ENCODE measurements at regions not wholly inside any gene's neighbourhood (a gene's known extent, or its start where the extent isn't known, plus 50 kb on each side); places are given as distances from the start of the nearest gene placed in this dataset.

DNA sequence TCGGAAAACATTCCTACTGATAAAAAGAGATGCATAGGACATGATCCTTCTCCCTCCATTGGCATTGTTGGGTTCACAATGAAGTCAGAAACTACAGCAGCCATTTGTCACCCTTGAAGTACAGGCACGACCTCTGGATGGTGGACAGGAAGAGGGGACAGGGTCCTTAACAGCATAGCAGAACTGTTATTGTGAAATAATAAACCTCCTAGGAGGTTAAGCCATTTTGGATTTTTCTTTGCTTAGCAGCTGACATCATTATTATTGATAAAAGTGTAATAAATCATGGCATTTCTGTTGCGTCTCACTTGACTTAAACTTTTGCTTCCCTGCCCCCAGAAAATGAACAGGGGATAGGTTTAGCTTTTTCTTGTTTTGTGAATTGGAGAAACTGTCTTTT is 134.3 kb upstream of the SASH1 start:
- no peak overlapping the region for H3K4me3 ChIP-seq (ENCODE audit: low read length in 2 of 2)
- H3K27me3 ChIP-seq (ENCODE audit: control insufficient read depth in 2 of 2, insufficient read depth in 2 of 2, low read length in 2 of 2) = no peaks in the 10 kb centered on the region
- H3K36me3 ChIP-seq (ENCODE audit: control insufficient read depth in 2 of 2, insufficient read depth in 2 of 2, low read length in 2 of 2) = no peaks in the 10 kb centered on the region
- H3K4me1 ChIP-seq (ENCODE audit: control insufficient read depth in 2 of 2, insufficient read depth in 2 of 2, low read length in 2 of 2) = no peaks in the 10 kb centered on the region
- H3K9me3 ChIP-seq (ENCODE audit: control insufficient read depth in 2 of 2, low read length in 2 of 2) = no peaks in the 10 kb centered on the region
- no peak overlapping the region for H3K9ac ChIP-seq (ENCODE audit: low read depth in 1 of 2, low read length in 2 of 2)
- no peak overlapping the region for H3K27ac ChIP-seq (ENCODE audit: low read depth in 2 of 2, low read length in 2 of 2)

- no peaks in the 10 kb centered on the region for H3K27me3 ChIP-seq (ENCODE audit: control insufficient read depth in 2 of 2, insufficient read depth in 2 of 2, low read length in 2 of 2)
These were observed 130.8 kb upstream of the SASH1 start for GRCh38 chr6:148211777-148212324.

DNA sequence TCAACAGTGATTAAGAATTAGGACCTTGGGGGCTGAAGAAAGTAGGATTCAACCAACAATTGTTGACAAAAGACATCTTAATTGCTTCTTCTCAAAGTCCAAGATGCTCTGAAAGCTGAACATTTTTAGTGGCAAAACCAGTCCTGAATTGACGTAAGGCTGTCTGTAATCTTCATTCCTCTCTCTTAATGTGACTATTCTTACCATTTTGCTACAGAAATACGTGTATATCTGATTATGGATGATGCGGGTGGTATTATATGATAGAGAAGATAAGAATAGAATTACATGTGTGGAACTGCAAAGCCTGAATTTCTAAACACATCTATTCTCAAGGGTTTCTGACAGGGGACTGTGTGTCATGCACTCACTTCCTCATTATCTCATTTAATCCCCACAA is 130.3 kb upstream of the SASH1 start:
- no peaks in the 10 kb centered on the region for H3K9me3 ChIP-seq (ENCODE audit: control insufficient read depth in 2 of 2, low read length in 2 of 2)
- H3K9ac ChIP-seq (ENCODE audit: low read depth in 1 of 2, low read length in 2 of 2) = no peak overlapping the region
- no peaks in the 10 kb centered on the region for H3K4me1 ChIP-seq (ENCODE audit: control insufficient read depth in 2 of 2, insufficient read depth in 2 of 2, low read length in 2 of 2)
- H3K27me3 ChIP-seq (ENCODE audit: control insufficient read depth in 2 of 2, insufficient read depth in 2 of 2, low read length in 2 of 2) = no peaks in the 10 kb centered on the region
- no peak overlapping the region for H3K4me3 ChIP-seq (ENCODE audit: low read length in 2 of 2)
- no peak overlapping the region for H3K27ac ChIP-seq (ENCODE audit: low read depth in 2 of 2, low read length in 2 of 2)
- no peaks in the 10 kb centered on the region for H3K36me3 ChIP-seq (ENCODE audit: control insufficient read depth in 2 of 2, insufficient read depth in 2 of 2, low read length in 2 of 2)

More at GRCh38 chr6:148211777-148212324, 130.8 kb upstream of the SASH1 start:
- Histone ChIP-seq H3K4me1 (ENCODE audit: control insufficient read depth in 2 of 2, insufficient read depth in 2 of 2, low read length in 2 of 2) (no peaks in the 10 kb centered on the region), H3K9ac (ENCODE audit: low read depth in 1 of 2, low read length in 2 of 2) (no peak overlapping the region), H3K36me3 (ENCODE audit: control insufficient read depth in 2 of 2, insufficient read depth in 2 of 2, low read length in 2 of 2) (no peaks in the 10 kb centered on the region), H3K4me3 (ENCODE audit: low read length in 2 of 2) (no peak overlapping the region), H3K27ac (ENCODE audit: low read depth in 2 of 2, low read length in 2 of 2) (no peak overlapping the region), H3K9me3 (ENCODE audit: control insufficient read depth in 2 of 2, low read length in 2 of 2) (no peaks in the 10 kb centered on the region)

- Histone ChIP-seq H3K4me3 (ENCODE audit: low read length in 2 of 2) (no peak overlapping the region), H3K27ac (ENCODE audit: low read depth in 2 of 2, low read length in 2 of 2) (no peak overlapping the region), H3K27me3 (ENCODE audit: control insufficient read depth in 2 of 2, insufficient read depth in 2 of 2, low read length in 2 of 2) (no peaks in the 10 kb centered on the region), H3K4me1 (ENCODE audit: control insufficient read depth in 2 of 2, insufficient read depth in 2 of 2, low read length in 2 of 2) (no peaks in the 10 kb centered on the region), H3K9ac (ENCODE audit: low read depth in 1 of 2, low read length in 2 of 2) (no peak overlapping the region), H3K36me3 (ENCODE audit: control insufficient read depth in 2 of 2, insufficient read depth in 2 of 2, low read length in 2 of 2) (no peaks in the 10 kb centered on the region), H3K9me3 (ENCODE audit: control insufficient read depth in 2 of 2, low read length in 2 of 2) (no peaks in the 10 kb centered on the region)
These were observed 129.3 kb upstream of the SASH1 start for GRCh38 chr6:148213366-148213765.

GRCh38 chr6:148214667-148215066 is 128.0 kb upstream of the SASH1 start:
- no peak overlapping the region for H3K4me3 ChIP-seq (ENCODE audit: low read length in 2 of 2)
- H3K27ac ChIP-seq (ENCODE audit: low read depth in 2 of 2, low read length in 2 of 2) = no peak overlapping the region
- H3K9ac ChIP-seq (ENCODE audit: low read depth in 1 of 2, low read length in 2 of 2) = no peak overlapping the region
- H3K36me3 ChIP-seq (ENCODE audit: control insufficient read depth in 2 of 2, insufficient read depth in 2 of 2, low read length in 2 of 2) = no peaks in the 10 kb centered on the region
- no peaks in the 10 kb centered on the region for H3K4me1 ChIP-seq (ENCODE audit: control insufficient read depth in 2 of 2, insufficient read depth in 2 of 2, low read length in 2 of 2)
- no peaks in the 10 kb centered on the region for H3K27me3 ChIP-seq (ENCODE audit: control insufficient read depth in 2 of 2, insufficient read depth in 2 of 2, low read length in 2 of 2)
- no peaks in the 10 kb centered on the region for H3K9me3 ChIP-seq (ENCODE audit: control insufficient read depth in 2 of 2, low read length in 2 of 2)

GRCh38 chr6:148217051-148217450 is 125.6 kb upstream of the SASH1 start:
- no peaks in the 10 kb centered on the region for H3K4me1 ChIP-seq (ENCODE audit: control insufficient read depth in 2 of 2, insufficient read depth in 2 of 2, low read length in 2 of 2)
- H3K9me3 ChIP-seq (ENCODE audit: control insufficient read depth in 2 of 2, low read length in 2 of 2) = no peaks in the 10 kb centered on the region

DNA sequence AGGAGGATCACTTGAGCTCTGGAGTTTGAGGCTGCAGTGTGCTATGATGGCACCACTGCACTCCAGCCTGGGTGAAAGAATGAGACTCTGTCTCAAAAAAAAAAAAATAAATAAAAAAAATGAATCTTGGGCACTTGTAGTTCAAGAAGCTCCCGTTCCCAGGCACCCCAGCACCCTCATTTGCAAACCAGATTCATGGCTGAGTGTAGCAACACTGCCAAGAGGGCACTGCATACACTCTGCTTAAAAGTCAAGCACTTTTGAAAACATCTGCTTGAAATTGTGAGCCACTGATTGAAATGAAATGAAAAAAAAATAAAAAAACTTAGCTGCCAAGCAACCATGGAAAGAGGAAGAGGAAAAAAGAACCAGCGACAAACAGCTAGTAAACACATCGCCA is 124.7 kb upstream of the SASH1 start:
- no peaks in the 10 kb centered on the region for H3K27me3 ChIP-seq (ENCODE audit: control insufficient read depth in 2 of 2, insufficient read depth in 2 of 2, low read length in 2 of 2)
- no peak overlapping the region for H3K27ac ChIP-seq (ENCODE audit: low read depth in 2 of 2, low read length in 2 of 2)
- no peaks in the 10 kb centered on the region for H3K9me3 ChIP-seq (ENCODE audit: control insufficient read depth in 2 of 2, low read length in 2 of 2)
- H3K4me3 ChIP-seq (ENCODE audit: low read length in 2 of 2) = no peak overlapping the region
- no peaks in the 10 kb centered on the region for H3K4me1 ChIP-seq (ENCODE audit: control insufficient read depth in 2 of 2, insufficient read depth in 2 of 2, low read length in 2 of 2)
- H3K36me3 ChIP-seq (ENCODE audit: control insufficient read depth in 2 of 2, insufficient read depth in 2 of 2, low read length in 2 of 2) = no peaks in the 10 kb centered on the region
- H3K9ac ChIP-seq (ENCODE audit: low read depth in 1 of 2, low read length in 2 of 2) = no peak overlapping the region

More at GRCh38 chr6:148217051-148217450, 125.6 kb upstream of the SASH1 start:
- Histone ChIP-seq H3K27me3 (ENCODE audit: control insufficient read depth in 2 of 2, insufficient read depth in 2 of 2, low read length in 2 of 2) (no peaks in the 10 kb centered on the region), H3K27ac (ENCODE audit: low read depth in 2 of 2, low read length in 2 of 2) (no peak overlapping the region), H3K36me3 (ENCODE audit: control insufficient read depth in 2 of 2, insufficient read depth in 2 of 2, low read length in 2 of 2) (no peaks in the 10 kb centered on the region), H3K9ac (ENCODE audit: low read depth in 1 of 2, low read length in 2 of 2) (no peak overlapping the region), H3K4me3 (ENCODE audit: low read length in 2 of 2) (no peak overlapping the region)

DNA sequence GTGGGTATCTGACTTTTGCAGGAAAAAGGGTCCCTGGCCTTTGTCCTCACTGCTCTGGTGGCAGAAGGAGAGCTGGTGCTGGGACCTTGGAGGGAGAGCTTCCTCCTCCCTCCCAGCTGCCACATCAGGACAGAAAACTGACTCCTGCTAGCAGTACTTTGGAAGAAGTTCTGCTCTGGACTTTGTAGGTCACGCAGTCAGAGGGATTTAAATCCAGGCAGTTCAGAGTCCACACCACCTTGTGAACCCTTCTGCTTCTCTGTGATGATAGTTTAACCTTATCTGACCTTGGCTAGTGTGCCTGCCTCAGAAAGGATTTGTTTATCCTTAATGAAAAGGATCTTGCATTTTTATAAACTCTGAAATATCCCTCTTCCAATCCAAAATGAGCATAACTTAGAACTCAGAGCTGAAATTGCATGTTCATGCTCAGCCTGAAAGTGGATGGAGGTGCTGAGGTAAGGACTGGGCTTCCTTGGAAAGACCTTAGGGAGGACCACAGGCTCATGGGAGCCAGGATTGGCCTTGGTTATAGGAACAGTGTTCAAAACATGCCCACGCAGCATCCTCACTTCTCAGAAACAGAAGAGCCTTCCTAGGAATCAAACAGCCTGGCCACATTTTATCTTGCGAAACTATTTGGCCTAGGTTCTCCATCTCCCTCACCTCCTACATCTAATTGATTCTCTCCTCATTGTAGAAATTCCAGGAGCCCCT is 123.9 kb upstream of the SASH1 start:
- no peak overlapping the region for H3K27ac ChIP-seq (ENCODE audit: low read depth in 2 of 2, low read length in 2 of 2)

GRCh38 chr6:148221196-148221979 is 121.2 kb upstream of the SASH1 start:
- Histone ChIP-seq H3K27ac (ENCODE audit: low read depth in 2 of 2, low read length in 2 of 2) (no peak overlapping the region), H3K9me3 (ENCODE audit: control insufficient read depth in 2 of 2, low read length in 2 of 2) (no peaks in the 10 kb centered on the region), H3K9ac (ENCODE audit: low read depth in 1 of 2, low read length in 2 of 2) (no peak overlapping the region)

More for the DNA sequence above, 123.9 kb upstream of the SASH1 start:
- Histone ChIP-seq H3K4me1 (ENCODE audit: control insufficient read depth in 2 of 2, insufficient read depth in 2 of 2, low read length in 2 of 2) (no peaks in the 10 kb centered on the region), H3K9ac (ENCODE audit: low read depth in 1 of 2, low read length in 2 of 2) (no peak overlapping the region), H3K4me3 (ENCODE audit: low read length in 2 of 2) (no peak overlapping the region), H3K27me3 (ENCODE audit: control insufficient read depth in 2 of 2, insufficient read depth in 2 of 2, low read length in 2 of 2) (no peaks in the 10 kb centered on the region), H3K36me3 (ENCODE audit: control insufficient read depth in 2 of 2, insufficient read depth in 2 of 2, low read length in 2 of 2) (no peaks in the 10 kb centered on the region), H3K9me3 (ENCODE audit: control insufficient read depth in 2 of 2, low read length in 2 of 2) (no peaks in the 10 kb centered on the region)

GRCh38 chr6:148222376-148222775 is 120.3 kb upstream of the SASH1 start:
- no peaks in the 10 kb centered on the region for H3K27me3 ChIP-seq (ENCODE audit: control insufficient read depth in 2 of 2, insufficient read depth in 2 of 2, low read length in 2 of 2)
- H3K27ac ChIP-seq (ENCODE audit: low read depth in 2 of 2, low read length in 2 of 2) = no peak overlapping the region
- H3K36me3 ChIP-seq (ENCODE audit: control insufficient read depth in 2 of 2, insufficient read depth in 2 of 2, low read length in 2 of 2) = no peaks in the 10 kb centered on the region
- H3K4me1 ChIP-seq (ENCODE audit: control insufficient read depth in 2 of 2, insufficient read depth in 2 of 2, low read length in 2 of 2) = no peaks in the 10 kb centered on the region
- H3K9ac ChIP-seq (ENCODE audit: low read depth in 1 of 2, low read length in 2 of 2) = no peak overlapping the region
- H3K9me3 ChIP-seq (ENCODE audit: control insufficient read depth in 2 of 2, low read length in 2 of 2) = no peaks in the 10 kb centered on the region
- no peak overlapping the region for H3K4me3 ChIP-seq (ENCODE audit: low read length in 2 of 2)

More at GRCh38 chr6:148221196-148221979, 121.2 kb upstream of the SASH1 start:
- Histone ChIP-seq H3K36me3 (ENCODE audit: control insufficient read depth in 2 of 2, insufficient read depth in 2 of 2, low read length in 2 of 2) (no peaks in the 10 kb centered on the region), H3K27me3 (ENCODE audit: control insufficient read depth in 2 of 2, insufficient read depth in 2 of 2, low read length in 2 of 2) (no peaks in the 10 kb centered on the region), H3K4me3 (ENCODE audit: low read length in 2 of 2) (no peak overlapping the region), H3K4me1 (ENCODE audit: control insufficient read depth in 2 of 2, insufficient read depth in 2 of 2, low read length in 2 of 2) (no peaks in the 10 kb centered on the region)
